ENCODE measurements at regions not wholly inside any gene's neighbourhood (a gene's known extent, or its start where the extent isn't known, plus 50 kb on each side); places are given as distances from the start of the nearest gene placed in this dataset.
"Not testable (repeated sequence)": the region's sequence is repeated elsewhere in the genome, so short reads cannot be mapped to it uniquely, and the experiment has no call there.

DNA sequence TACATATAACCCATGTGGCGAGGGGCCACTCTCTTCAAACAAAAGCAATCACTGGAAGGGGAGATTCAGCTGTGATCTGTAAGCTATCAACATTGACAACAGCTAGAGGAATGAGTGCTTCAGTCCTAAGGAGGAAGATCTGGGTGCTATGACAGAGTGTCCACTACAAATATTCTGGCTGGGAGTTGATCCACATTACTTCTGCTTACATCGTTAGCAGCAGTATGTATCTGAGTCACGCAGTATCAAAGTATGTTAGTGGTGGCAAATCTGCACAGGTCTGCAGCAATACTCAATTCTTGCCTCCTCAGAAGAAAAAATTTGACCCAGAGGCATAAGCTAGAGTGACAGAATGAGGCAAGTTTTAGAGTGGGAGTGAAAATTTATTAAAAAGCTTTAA is 267.0 kb downstream of the PTH2R start:
- no peak for DNase-seq (ENCODE audit: low read depth in 4 of 4, low spot score in 3 of 4)

DNA sequence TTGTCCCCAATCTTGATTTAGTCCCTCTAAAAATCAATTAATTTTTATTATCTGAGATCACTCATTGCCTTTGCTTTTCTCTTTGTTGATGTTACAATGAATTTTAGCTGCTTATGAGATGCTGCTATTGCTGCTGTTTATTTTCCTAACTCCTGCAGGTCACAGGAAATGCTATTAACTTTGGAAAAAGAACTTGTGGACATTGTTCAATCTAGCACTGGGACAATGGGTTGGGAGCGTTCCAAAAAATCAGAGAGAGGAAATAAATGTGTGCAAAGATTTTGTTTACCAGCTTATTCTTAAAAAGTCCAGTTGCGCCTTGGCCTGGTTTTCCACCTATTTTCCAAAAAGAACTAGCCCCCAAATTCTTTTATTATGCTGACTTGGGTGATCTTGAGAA is 268.3 kb downstream of the PTH2R start:
- no peak for DNase-seq (ENCODE audit: low read depth in 4 of 4, low spot score in 3 of 4)

DNA sequence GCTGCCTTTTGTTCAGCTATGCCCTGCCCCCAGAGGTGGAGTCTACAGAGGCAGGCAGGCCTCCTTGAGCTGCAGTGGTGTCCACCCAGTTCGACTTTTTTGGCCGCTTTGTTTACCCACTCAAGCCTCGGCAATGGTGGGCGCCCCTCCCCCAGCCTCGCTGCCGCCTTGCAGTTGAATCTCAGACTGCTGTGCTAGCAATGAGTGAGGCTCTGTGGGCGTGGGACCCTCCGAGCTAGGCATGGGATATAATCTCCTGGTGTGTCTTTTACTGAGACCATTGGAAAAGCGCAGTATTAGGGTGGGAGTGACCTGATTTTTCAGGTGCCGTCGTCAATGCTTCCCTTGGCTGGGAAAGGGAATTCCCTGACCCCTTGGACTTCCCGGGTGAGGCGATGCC is 279.3 kb downstream of the PTH2R start:
- DNase-seq (ENCODE audit: low read depth in 4 of 4, low spot score in 3 of 4): not testable (repeated sequence)

DNA sequence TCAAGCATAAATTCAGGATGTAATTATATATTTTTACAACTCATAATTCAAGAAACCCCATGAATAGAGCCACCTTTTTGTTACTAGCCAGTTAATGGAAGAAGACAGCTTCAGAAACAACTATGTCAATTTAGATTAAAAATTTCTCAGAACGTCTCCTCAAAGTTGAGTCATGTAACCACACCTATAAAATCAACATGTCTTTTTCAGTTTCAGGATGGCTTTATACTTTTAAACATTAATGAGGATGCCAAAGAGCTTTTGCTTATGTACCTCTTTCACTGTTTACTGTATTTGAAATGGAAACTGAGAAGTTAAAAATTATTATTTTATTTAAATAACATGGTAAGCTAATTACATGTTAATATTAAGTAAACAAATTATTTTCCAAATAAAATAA is 280.1 kb downstream of the PTH2R start:
- DNase-seq (ENCODE audit: low read depth in 4 of 4, low spot score in 3 of 4): no peak

DNA sequence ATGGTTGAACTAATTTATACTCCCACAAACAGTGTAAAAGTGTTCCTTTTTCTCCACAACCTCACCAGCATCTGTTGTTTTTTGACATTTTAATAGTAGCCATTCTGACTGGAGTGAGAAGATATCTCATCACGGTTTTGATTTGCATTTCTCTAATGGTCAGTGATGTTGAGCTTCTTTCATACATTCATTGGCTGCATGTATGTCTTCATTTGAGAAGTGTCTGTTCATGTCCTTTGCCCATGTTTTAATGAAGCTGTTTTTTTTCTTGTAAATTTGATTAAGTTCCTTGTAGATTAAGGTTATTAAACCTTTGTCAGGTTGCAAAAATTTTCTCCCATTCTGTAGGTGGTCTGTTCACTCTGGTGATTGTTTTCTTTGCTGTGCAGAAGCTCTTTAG is 281.1 kb downstream of the PTH2R start:
- not testable (repeated sequence) for DNase-seq (ENCODE audit: low read depth in 4 of 4, low spot score in 3 of 4)

DNA sequence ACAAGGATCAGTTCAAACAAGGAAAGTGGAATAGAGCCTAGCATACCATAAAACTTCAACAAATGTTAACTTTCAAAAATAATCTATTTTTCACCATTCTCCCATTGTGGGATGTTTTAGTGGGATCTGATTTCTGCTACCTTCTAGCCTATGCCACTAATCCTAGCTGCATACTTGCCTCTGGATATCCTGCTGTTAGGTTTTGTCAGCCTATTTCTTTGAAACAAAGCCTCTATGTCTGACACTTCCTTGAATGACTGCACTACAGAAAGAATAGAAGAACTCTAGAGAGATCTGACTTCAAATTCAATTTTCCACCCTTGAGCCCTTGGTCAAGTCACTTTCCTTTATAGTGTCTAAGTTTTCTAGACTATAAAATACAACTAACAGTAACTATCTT is 291.5 kb downstream of the PTH2R start:
- DNase-seq (ENCODE audit: low read depth in 4 of 4, low spot score in 3 of 4): no peak

DNA sequence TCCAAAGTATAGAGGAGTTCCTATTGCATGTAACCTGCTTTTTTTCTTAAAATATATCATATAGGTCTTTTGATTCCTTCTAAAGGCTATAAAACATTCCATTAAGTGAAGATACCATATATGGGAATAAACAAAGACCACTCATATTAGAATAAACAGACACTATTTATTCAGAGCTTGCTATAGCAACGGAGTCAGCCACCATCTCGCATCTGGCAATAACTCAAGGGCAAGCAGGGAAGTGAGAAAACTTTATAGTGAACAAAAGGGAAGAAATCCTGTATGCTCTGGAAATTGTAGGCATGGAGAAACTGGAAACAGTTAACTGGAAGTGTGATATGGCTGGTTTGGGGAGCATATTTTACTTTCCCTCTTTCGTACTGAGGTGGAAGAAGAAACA is 301.9 kb downstream of the PTH2R start:
- DNase-seq (ENCODE audit: low read depth in 4 of 4, low spot score in 3 of 4): no peak

DNA sequence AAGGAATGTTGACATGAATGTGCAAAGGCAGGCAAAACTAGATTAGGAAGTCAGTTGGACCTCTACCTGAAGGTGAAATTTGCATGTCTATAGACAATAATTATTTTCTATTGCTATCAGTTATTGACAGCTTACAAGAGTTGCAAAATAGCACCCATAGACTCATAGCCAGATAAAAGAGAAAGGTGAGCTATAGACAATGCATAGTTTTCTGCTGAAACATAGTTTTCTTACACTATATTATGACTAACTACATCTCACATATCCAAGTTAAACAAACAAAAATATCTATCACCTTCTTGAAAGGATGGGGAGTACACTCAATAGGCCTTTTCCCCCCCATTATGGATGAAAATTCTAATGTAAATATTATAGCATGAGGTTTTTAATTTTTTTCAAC is 305.0 kb downstream of the PTH2R start:
- DNase-seq (ENCODE audit: low read depth in 4 of 4, low spot score in 3 of 4): no peak

DNA sequence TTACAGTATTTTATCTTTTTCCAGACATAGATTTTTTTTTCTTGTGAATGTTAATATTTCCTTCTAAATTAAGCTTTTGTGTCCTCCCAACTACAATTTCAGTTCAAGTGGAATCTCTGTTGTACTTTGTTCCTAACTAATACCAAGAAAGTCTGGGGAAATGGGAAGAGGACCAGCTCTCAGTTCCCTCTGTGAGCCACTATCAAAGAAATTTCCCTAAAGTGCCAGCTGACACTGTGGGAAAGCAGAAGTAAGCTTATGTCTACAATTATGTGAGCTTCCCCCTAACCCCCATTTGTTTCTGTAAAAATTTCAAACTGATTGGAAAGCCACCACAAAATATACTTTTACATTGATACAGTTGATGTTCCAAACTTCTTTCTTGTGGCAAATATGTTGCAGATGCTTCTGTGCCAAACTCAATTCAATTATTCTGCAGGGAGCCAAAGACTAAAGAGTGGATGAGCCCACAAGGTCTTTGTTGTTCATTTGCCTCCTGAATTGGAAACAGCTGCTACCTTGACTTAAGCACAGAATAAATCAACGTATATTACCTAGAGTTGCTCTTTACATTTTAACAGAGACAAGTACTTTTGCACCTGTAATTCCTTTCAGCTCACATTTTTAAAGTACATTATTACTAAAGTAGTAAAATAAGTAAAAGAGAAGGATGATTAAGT is 306.6 kb downstream of the PTH2R start:
- DNase-seq (ENCODE audit: low read depth in 4 of 4, low spot score in 3 of 4): no peak

DNA sequence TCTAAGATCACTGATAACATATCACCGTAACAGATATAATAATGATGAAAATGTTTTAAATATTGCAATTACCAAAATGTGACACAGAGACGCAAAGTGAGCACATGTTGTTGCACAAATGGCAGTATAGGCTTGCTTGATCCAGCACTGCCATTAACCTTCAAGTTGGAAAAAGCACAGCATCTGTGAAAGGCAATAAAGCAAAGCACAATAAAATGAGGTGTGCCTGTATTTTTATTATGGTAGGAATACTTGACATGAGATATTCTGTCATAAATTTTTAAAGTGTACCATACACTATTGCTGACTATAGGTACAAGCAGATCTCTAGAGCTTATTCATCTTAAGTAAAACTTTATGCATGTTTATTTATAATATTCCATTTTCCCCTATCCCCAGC is 312.2 kb downstream of the PTH2R start:
- DNase-seq (ENCODE audit: low read depth in 4 of 4, low spot score in 3 of 4): no peak

DNA sequence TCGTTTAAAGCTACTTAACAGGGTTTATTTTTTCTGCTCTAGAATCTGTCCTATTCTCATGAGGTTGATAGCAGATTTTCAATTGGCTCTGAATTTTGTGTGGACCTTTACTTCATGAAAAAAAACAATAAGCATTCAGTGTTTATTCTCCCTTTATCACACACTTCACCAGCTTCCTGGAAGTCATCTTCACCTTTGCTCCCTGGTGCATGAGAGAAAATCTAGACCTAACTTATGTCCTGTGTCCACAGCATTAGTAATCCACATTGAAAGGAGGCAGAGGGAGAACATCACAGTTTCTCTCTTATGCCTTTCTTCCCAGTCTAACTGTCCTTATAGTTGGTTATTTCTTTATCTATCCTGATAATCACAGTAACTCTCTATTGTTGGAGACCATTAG is 316.1 kb downstream of the PTH2R start:
- no peak for DNase-seq (ENCODE audit: low read depth in 4 of 4, low spot score in 3 of 4)

DNA sequence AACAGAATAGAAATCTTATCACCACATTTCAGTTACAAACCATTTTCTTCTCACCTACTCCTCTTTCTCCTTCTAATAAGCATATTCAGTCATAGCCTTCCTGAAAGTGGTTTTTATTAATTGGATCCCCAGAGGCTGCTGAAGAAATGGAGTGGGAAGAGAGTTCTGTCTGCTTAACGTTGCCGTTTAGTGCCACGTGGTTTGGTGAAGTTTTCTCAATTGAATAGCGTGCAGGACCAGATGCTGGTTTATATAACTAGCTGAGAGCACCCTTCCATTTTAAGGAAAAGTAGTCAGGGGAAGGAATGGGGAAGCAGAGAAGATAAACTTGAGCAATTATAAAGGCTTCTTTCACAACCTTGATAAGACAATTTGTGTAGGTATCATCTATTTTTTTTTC is 318.7 kb downstream of the PTH2R start:
- no peak for DNase-seq (ENCODE audit: low read depth in 4 of 4, low spot score in 3 of 4)

DNA sequence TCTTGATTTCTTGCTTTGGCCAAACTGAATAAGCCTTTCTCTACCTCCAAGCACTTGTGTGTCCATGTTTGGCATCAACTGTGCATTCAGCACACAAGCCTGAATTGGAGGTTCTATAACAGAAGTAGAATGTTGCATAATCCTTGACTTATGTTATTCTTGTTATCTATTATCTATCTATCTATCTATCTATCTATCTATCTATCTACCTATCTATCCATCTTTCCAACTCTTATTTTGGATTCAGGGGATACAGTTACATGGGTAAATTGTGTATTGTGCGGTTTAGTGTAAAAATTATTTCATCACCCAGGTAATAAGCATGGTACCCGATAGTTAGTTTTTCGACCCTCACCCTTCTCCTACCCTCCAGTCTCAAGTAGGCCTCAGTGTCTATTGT is 319.6 kb downstream of the PTH2R start:
- no peak for DNase-seq (ENCODE audit: low read depth in 4 of 4, low spot score in 3 of 4)

DNA sequence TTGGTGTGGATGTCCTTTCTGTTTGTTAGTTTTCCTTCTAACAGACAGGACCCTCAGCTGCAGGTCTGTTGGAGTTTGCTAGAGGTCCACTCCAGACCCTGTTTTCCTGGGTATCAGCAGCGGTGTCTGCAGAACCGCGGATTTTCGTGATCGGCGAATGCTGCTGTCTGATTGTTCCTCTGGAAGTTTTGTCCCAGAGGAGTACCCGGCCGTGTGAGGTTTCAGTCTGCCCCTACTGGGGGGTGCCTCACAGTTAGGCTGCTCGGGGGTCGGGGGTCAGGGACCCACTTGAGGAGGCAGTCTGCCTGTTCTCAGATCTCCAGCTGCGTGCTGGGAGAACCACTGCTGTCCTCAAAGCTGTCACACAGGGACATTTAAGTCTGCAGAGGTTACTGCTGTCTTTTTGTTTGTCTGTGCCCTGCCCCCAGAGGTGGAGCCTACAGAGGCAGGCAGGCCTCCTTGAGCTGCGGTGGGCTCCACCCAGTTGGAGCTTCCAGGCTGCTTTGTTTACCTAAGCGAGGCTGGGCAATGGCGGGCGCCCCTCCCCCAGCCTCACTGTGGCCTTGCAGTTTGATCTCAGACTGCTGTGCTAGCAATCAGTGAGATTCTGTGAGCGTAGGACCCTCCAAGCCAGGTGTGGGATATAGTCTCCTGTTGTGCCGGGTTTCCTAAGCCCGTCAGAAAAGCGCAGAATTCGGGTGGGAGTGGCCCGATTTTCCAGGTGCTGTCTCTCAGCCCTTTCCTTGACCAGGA is 345.2 kb downstream of the PTH2R start:
- not testable (repeated sequence) for DNase-seq (ENCODE audit: low read depth in 4 of 4, low spot score in 3 of 4)

DNA sequence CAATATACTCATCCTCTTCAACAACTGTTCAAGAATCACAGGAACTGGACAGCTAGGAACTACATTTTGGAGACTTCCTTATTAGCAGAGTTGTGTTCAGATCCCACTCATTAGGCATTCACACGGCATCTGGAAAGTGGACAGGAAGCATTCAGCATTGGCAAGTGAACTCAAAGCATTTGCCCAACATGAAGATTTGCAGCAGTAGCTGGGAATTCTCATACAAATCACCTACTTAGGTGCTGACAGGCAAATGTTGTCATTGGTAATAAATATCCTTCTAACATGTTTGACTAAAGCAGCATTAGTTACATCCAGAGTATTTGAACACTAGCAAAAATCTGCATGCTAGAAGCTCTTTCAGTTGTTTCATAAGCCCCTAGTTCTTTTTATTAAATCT is 350.8 kb downstream of the PTH2R start:
- no peak for DNase-seq (ENCODE audit: low read depth in 4 of 4, low spot score in 3 of 4)

DNA sequence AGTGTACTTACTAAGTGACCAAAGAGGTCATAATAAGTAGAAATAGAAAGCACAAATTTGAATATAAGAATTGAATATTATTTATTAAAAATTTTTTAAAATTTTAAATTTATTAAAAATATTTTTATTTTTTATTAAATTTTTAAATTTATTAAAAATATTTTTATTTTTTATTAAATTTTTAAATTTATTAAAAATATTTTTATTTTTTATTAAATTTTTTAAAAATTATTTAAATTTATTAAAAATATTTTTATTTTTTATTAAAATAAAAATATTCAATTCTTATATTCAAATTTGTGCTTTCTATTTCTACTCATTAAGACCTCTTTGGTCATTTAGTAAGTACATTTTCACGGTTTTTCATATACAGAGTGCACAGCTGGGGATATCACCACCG is 366.5 kb downstream of the PTH2R start:
- DNase-seq (ENCODE audit: low read depth in 4 of 4, low spot score in 3 of 4): not testable (repeated sequence)

DNA sequence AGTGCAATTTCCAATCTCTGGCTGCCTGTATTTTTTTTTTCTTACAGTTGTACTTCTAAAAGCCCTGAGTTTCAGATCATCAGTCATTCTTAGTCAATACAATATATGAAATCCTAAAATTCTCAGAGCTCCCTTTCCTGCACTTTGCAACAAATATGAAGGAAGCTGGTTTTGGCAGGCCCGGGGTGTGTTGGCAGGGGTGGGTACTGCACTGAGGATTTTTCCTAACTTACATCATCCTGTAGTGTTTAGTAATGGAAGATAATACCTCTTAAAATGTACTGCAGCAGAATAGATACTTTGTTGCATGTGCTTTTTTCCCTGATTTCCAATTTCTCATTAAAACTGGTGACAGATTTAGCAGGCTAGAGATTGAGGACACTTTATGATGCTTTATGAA is 374.6 kb downstream of the PTH2R start:
- no peak for DNase-seq (ENCODE audit: low read depth in 4 of 4, low spot score in 3 of 4)

DNA sequence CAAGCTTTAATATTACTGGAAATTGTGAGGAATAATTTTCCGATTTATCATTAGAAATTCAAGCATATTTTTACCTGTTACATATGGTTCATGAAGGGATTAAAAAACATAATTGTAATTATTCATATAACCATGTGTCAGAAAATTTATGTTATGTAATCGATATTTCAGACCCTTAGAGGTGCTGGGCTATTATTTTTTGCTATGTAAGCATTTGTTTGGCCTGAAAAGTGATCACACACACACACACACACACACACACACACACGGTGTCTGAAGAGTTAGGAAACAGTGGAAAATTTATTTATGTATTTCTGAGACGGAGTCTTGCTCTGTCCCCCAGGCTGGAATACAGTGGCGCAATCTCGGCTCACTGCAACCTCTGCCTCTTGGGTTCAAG is 375.5 kb downstream of the PTH2R start:
- DNase-seq (ENCODE audit: low read depth in 4 of 4, low spot score in 3 of 4): no peak

DNA sequence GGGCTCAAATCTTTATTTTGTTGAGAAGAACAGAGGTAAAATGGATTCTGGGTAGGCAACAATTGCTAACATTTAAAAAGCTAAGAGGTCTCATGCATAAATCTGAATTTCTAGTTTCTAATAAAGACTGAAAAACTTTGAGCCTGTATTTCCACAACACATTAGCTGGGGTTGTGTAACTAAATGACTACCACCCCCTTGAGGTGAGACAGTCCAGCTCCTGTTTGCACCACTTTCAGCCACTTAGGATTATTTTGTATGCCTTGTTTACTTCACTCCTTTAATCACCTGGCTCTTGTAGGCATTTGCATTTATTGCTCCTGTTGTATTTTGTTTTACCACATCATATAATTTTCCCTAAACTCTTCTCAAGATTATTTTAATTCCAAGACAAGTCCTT is 376.6 kb downstream of the PTH2R start:
- DNase-seq (ENCODE audit: low read depth in 4 of 4, low spot score in 3 of 4): no peak

DNA sequence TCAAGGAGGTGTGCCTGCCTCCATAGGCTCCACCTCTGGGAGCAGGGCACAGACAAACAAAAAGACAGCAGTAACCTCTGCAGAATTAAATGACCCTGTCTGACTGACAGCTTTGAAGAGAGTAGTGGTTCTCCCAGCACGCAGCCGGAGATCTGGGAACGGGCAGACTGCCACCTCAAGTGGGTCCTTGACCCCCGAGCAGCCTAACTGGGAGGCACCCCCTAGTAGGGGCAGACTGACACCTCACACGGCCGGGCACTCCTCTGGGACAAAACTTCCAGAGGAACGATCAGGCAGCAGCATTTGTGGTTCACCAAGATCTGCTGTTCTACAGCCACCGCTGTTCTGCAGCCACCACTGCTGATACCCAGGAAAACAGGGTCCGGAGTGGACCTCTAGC is 378.2 kb downstream of the PTH2R start:
- DNase-seq (ENCODE audit: low read depth in 4 of 4, low spot score in 3 of 4): not testable (repeated sequence)

DNA sequence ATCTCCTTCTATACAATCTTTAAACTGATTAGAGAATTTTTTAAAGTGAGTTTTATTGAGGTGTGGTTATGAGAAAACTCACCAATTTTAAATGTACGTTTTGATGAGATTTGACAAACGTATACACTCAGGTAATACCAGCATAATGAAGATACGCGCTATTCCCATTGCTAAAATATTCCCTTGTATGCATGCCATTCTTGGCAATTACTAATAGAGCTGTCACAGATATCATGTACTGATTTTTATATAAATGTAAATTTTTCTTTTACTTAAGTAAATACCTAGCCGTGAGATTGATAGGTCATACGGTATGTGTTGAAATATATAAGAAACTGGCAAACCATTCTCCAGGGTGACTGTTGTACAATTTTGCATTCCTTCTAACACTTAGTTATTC is 384.7 kb downstream of the PTH2R start:
- DNase-seq (ENCODE audit: low read depth in 4 of 4, low spot score in 3 of 4): no peak

DNA sequence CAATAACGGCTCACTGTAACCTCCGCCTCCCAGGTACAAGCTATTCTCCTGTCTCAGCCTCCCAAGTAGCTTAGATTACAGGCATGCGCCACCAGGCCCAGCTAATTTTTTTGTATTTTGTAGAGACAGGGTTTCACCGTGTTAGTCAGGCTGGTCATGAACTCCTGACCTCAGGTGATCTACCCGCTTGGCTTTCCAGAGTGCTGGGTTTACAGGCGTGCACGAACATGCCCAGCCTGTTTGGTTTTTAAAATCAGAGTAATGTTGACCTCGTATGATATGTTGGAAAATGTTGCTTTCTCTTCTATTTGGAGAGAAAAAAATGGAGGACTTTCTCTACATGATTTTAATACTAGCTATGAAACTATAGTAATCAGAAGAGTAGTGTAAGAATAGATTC is 386.2 kb downstream of the PTH2R start:
- no peak for DNase-seq (ENCODE audit: low read depth in 4 of 4, low spot score in 3 of 4)

DNA sequence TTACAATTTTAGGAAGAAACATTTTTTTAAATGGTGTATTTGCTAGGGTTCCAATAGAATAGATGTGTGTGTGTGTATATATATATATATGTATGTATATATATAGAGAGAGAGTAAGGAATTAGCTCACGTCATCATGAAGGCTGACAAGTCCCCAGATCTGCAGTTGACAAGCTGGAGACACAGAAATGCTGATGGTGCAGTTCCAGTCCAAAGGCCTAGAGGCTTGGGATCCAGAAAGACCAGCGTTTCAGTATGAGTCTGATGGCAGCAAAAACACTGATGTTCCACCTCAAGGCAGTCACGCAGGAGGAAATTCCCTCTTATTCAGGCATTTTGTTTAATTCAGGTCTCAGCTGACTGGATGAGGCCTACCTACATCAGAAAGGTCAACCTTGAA is 386.8 kb downstream of the PTH2R start:
- no peak for DNase-seq (ENCODE audit: low read depth in 4 of 4, low spot score in 3 of 4)

Data from right renal pelvis (tissue), 4 donors.